HS-27A (cell line): ENCODE measurements at regions not wholly inside any gene's neighbourhood (a gene's known extent, or its start where the extent isn't known, plus 50 kb on each side); places are given as distances from the start of the nearest gene placed in this dataset.
A peak's percentile ranks its signal among the peaks of the same experiment; 100 is the strongest.
"Not testable (repeated sequence)": the region's sequence is repeated elsewhere in the genome, so short reads cannot be mapped to it uniquely, and the experiment has no call there.

Experiments
- DNase-seq: peaks from one replicate; pipeline ENCODE4 v3.0.0-alpha.2; 2012; ENCODE audit warnings: low read depth, missing footprints

DNA sequence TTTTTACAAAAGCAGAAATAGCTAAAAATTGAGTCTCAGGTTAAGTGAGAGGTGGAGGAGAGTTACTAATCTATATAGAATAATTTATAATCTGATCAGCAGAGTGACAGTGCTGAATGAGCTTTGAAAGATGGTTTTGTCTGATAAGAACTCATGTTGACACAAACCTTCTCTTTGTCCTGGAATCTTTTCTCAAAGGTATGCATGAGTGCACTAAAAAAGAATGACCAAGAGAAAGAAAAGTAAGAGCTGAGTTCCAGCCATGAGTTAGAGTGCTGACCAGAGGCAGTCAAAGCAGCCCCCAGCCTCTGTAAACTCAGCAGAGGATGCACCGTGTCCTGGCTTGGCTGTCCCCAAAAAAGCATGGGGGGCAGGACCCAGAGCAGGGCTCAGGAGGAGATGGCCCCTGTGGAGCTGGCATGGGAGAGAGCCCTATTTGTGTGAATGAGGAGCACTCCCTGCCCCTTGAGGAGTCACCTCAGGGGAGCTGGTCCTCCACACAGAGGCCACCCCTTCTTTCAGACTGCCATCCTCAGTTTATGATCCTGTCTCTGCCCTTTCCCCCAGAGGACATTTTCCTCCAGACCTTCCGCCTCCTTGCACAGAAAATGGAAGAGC lies 129.8 kb downstream of the SEC23A start:
- no peak for DNase-seq

DNA sequence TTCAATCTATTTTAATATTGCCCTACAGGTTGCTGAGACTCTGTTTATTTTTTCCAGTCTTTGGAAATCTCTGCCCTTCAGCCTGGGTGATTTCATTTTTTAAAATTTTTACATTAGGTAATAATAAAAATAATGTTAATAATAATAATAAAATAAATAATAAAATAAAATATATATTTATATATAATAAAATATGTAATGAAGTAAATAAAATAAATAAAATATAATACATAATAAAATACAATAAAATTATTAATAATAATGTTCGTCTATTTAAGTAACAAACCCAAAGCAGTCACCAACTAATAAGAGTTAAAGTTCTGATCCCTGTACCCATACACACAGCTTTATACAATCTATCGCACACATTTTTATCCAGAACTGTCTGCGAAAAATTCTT lies 130.5 kb downstream of the SEC23A start:
- DNase-seq, result no peak

DNA sequence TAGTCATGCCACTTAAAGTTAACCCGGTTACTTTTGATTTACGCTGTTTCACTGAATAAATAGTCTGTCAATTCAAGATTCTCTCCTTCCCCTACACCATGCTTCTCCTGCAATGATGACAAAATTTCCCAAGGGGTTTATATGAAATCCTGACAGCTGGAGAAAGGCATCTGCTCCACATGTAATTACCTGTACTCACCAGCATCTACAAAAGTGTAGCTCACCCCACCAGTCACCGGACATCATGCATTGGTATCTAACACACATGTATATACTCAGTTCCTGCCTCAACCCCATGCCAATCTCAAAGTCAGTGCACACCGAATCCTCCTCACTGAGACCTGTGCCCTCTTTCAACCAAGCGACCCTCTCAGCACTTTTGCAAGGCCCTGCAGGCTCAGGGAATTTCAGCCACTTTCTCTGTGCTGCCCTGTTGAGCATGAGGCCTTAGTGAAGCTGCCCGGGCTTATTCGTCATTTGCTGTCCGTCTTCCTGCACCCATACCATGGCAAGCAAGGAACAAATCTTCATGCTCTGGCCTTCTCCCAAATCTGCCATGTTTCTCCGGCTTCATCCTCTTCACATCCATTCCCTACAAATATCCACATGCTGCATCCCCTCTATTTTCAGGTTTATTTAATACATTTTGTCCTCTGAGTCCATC lies 131.6 kb downstream of the SEC23A start:
- no peak for DNase-seq

DNA sequence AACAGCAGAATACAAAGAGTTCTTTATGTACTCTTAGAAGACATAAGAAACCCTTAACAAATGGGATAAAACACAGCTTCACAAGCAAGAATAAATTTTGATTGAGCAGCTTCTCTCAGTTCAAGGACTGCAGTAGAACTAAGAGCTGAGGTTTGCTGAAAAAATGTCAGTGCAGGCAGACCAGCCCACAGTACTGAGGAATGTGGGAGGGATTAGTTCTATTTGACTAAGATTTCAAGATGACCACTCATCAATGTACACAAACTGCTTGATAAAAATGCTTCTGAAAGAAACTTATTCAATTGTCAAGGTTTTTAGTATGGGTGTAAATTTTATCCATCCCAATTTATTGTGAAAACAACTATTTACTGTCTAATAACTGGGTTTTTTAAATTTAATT lies 138.4 kb downstream of the SEC23A start:
- DNase-seq, result no peak

DNA sequence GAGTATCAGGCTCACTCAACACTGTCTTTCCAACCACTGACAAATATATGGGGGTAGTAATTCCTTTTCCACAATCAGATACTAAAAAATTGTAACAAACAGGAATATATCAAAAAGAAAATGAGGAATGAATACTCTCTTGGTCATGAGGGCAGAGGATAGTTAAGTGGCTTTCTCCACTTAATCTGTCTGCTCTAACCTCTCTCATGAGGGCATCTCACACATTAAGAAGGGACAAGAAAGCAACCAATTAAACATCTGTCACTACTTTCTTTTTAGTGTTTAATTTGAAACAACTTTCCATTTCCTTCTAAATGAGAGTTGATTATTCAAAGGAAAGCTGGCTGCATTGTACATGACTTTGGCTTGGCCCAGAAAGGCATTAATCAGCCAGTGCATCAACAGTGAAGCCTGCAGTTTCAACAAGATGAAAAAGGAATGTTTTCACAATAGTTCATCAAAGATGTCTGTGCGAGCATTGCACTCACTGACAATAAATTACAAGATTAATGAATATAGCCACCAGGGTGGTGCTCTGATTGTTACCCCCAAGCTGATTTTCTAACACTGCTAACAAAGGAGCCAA lies 142.0 kb downstream of the SEC23A start:
- no peak for DNase-seq

DNA sequence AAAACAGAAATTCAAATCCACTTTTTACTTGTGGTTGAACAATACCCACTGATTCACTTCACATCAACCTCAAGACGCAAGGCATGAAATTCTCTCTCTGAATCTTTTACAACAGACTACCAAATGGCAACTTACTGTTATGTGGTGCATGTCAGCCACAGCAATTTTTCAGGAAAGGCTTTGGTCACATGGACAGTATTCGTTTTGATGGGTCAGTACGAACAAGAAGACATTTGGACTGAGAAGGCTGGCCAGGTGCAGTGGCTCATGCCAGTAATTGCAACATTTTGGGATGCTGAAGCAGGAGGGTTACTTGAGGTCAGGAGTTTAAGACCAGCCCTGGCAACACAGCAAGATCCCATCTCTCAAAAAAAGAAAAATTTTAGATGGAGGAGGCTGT lies 144.0 kb downstream of the SEC23A start:
- DNase-seq, result no peak

DNA sequence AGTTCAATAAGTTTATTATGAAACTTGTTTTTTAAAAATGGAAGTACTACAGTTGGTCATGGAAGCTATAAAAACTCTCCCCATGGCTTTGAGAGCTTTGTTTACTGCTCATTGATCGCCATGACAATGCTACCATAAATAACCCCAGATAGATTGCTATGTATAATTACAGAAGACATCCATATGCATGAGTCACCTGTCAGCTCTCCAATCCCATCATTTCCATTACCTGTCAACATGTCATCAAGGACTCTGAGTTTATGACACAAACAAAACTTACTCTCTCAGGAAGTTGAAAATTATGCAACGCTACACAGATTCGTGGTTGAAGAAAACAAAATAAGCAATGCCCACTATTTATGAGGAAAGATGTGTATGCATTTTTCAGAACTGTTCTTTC lies 144.4 kb downstream of the SEC23A start:
- DNase-seq, result no peak

DNA sequence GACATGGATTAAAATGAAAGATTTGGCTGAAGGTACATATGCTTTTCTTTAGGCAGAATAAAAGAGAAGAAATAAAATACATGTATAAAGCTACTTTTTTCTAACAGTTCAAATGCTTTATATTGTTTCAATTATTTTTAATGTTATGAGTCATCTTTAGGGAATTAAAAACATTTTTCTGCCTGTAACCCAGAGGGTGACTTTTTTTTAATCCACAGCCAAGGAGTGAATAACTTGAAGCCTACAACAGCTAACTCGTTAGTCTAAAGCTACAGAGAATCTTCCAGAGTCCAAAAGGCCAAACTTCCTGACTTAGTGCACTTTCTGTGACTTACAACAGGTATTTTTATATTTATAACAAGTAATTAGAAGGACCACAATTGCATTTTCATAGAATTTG lies 151.6 kb downstream of the SEC23A start:
- peak; percentile 47 for DNase-seq

DNA sequence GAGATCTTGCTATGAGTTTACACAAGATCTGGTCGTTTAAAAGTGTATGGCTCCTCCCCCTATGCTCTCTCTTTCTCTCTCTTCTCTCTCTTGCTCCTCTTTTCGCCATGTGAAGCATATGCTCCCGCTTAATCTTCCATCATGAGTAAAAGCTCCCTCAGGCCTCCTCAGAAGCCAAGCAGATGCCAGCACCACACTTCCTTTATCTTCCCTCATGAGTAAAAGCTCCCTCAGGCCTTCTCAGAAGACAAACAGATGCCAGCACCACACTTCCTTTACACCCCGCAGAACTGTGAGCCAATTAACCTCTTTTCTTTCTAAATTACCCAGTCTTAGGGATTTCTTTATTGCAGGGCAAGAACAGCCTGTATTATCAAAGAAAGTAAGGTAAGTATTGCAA lies 152.4 kb downstream of the SEC23A start:
- no peak for DNase-seq

DNA sequence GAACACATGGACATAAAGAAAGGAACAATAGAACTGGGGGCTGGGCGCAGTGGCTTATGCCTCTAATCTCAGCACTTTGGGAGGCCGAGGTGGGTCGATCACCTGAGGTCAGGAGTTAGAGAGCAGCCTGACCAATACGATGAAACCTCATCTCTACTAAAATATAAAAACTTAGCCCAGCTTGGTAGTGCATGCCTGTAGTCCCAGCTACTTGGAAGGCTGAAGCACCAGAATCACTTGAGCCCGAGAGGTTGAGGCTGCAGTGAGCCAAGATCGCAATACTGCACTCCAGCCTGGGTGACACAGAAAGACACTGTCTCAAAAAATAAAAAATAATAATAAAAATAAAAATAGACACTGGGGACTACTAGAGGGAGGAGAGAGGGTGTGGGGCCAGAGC lies 154.5 kb downstream of the SEC23A start:
- DNase-seq, result no peak

DNA sequence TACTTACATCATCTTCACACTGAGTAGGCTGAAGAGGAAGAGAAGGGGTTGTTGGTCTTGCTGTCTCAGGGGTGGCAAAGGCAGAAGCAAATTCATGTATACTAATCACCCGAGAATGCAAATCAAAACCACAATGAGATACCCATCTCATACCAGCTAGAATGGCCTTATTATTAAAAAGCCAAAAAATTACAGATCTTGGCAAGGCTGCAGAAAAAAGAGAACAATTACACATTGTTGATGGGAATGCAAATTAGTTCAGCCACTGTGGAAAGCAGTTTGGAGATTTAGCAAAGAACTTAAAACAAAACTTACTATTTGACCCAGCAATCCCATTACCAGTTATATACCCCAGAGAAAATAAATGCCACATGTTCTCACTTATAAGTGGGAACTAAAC lies 154.9 kb downstream of the SEC23A start:
- peak; percentile 61 for DNase-seq

DNA sequence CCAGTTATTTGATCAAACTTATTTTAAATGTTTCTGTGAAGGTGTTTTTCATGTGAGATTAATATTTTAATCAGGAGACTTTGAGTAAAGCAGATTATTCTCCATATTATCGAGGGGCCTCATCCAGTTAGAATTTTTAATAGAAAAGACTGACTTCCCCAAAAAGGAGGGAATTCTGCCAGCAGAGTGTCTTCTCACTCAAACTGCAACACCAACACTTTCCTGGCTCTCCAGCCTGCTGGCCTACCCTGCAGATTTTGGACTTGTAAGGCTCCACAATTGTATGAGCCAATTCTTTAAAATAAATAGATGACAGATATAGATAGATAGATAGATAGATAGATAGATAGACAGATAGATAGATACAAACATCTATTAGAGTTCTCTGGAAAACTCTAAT lies 155.7 kb downstream of the SEC23A start:
- no peak for DNase-seq

DNA sequence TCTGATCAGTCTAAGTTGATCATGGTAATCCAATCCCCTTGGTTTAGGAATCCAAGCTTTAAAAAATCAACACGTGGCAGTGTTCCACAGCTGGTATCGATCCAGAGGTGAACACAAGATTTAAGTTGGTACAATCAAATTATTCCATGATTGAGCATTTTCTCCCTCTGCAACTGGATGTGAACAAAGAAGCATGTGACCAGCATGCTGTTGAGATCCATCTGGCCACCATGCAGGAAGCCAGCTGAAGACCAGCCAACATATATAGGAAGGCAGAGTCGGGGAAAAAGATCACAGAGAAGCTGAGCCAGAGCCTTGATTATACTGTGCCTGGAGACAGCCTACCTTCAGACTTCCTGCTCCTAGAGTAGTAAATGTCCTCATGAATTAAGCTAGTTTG lies 158.3 kb downstream of the SEC23A start:
- DNase-seq, result no peak

DNA sequence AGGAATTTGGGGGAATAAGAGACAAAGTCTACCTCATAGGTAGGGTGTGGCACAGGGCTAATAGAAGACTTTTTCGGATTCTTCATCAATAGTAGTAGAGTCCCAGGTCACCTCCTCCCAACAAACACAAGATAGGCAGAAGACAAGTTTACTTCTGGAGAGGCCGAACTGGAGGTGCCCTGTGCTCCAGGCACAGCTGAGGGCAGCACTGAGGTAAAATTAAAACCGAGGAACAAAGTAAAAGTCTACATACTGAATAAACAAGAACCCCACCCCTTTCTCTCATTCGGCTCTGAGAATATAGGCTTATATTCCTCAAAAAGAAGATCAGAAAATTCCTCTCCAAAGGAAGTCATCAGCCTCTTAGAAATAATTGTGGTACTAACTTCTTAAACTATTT lies 161.5 kb downstream of the SEC23A start:
- DNase-seq, result no peak

DNA sequence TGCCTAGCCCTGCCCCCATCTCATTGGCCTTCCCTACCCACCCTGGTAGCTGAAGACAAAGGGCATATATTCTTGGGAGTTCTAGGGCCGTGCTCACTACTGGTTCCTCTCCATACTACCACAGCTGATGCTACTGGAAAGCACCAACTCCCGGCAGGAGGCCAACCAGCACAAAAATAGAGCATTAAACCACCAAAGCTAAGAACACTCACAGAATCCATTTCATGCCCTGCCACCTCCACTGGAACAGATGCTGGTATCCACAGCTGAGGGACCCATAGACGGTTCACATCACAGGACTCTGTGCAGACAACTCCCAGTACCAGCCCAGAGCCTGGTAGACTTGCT lies 170.4 kb downstream of the SEC23A start:
- DNase-seq, result not testable (repeated sequence)

DNA sequence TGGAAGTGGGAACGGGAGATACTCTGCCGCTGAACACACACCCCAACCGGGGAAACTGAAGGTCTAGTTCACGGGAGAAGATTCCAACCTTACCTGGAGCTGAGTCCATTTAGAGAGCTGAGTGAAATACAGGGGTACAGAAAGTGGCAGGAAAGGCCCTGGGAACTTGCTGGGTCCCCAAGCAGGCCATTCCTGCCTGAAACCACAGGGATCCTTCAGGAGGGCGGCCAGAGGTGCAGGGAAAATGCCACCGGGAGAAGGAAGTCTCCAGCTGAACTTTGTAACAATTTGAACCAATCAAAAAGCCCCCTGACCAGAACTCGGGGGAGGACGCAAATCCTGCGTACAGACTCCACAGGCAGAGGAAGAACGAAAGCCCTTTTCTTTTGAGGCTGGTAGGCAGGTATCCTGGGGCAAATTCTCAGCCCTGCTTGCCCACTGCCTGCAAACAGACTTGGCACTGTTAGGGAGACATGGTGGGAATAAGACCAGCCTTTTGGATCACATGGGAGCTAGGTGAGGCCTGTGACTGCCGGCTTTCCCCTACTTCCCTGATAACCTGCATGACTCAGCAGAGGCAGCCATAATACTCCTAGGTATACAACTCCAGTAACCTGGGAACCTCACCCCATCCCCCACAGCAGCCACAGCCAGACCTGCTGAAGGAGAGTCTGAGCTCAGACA lies 170.9 kb downstream of the SEC23A start:
- DNase-seq, result no peak

DNA sequence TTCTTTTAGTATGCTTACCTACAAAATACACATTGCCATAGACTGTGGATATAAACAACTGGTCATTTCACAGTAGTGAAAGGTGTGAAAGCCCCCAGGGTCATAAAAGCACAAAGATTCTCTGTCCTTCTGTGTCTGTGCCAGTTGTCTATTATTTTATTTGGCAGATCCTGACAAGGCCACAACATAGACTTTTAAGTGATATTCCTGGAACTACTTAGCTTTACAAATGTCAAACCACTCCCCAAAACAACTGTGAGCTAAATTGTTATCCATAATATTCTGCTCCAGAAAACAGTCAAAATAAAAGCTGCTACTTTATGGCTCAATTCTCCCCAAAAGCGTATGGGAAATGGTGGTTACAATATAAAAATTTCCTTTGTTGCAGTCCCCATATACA lies 172.1 kb downstream of the SEC23A start:
- DNase-seq, result no peak

DNA sequence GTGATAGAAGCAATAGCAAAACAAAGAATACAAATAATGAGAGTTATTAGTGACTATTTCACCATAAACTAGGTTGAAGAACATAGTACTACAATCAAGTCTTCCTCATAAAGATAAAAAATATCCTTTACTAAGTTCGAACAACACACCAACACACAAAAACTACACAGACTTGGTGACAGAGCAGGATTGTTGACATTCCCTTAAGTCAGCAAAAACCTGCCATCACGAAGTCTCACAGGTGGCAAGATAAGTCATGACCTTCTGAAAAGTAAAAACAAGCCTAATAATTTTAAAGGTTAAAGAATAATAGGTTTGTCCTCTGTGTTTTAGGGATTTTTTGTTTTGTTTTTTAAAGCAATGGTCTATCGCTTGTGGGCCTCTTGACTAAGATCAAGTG lies 173.0 kb downstream of the SEC23A start:
- no peak for DNase-seq

DNA sequence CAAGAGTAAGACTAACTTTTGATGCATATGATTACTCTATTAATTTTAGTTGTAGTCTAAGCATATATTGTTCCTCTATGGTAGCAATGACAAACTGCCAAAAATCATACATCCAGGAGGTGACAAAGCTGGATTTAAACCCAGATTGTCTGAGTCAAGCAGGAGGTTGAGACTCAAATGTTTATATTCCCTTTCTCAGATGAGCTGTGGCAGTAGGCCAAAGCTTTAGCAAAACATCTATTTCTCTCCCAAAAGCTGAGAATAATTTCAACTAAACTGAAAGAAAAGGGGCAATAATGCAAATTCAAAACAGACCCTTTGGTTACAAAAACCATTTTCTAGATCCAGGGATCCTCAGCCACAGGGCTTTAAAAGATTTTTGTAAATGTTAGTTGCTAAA lies 173.6 kb downstream of the SEC23A start:
- no peak for DNase-seq

DNA sequence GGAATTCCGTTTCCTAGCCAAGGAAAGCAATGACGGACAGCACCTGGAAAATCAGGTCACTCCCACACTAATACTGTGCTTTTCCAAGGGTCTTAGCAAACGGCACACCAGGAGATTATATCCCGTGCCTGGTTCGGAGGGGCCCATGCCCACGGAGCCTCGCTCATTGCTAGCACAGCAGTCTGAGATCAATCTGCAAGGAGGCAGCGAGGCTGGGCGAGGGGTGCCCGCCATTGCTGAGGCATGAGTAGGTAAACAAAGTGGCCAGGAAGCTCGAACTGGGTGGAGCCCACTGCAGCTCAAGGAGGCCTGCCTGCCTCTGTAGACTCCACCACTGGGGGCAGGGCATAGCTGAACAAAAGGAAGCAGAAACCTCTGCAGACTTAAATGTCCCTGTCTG lies 181.1 kb downstream of the SEC23A start:
- not testable (repeated sequence) for DNase-seq

DNA sequence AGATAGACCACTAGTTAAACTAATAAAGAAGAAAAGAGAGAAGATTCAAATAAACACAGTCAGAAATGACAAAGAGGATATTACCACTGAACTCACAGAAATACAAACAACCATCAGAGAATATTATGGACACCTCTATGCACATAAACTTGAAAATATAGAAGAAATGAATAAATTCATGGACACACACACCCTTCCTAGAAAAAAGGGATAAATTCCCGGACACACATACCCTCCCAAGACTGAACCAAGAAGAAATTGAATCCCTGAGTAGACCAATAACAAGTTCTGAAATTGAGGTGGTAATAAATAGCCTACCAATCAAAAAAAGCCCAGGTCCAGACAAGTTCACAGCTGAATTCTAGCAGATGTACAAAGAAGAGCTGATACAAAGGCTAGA lies 187.9 kb downstream of the SEC23A start:
- no peak for DNase-seq

DNA sequence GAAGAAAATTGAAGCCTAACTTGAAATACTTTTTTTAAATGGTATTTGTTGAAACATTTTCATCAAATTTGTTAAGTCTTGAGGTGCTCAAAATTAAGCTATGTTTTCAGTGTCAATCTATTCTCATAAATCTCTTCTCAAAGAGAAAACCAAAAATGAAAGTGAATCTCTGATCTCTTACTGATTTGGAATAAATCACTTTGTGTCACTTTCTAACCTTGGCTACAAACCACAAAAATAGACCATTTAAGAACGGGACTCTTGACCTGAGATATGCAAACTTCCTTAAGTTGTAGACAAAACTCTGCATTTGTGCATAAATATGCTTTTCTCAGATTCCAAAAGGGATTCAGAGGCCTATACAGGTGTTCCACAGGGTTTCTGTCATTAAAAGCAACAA lies 192.9 kb downstream of the SEC23A start:
- no peak for DNase-seq

DNA sequence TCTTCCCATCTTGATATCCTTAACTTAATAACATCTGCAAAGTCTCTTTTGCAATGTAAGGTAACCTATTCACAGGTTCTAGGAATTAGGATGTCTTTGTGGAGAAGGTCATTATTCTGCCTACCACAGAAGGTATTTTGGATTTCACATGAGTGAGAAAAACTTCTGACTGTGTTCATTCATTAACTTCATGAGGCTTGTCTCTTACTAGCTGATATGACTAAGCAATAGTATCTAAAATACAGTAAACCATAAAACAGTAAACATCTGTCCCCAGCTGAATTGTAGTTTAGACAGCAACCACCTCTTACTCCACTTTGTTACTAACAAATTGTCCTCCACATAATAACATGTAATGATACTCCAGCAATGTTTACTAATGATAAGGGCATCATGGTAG lies 198.1 kb downstream of the SEC23A start:
- no peak for DNase-seq
